K562 (cell line): ENCODE measurements at regions not wholly inside any gene's neighbourhood (a gene's known extent, or its start where the extent isn't known, plus 50 kb on each side); places are given as distances from the start of the nearest gene placed in this dataset.

Source experiments
- ATAC-seq: fragments of 200-7000 bp; cut with Tn5 transposase; 3 replicates; pipeline ENCODE4 v1.9.1; 2020; ENCODE audit warnings: moderate library complexity
- BruUV-seq: library from RNA; stranded (reverse); fragments of 400-500 nt; replicated peaks from 2 replicates; lab custom pipeline; 2021; lab: Mats Ljungman, UMichigan
- CTCF ChIA-PET: fragments of 300-600 bp; formaldehyde crosslinking; extraction: SDS; loops from one replicate; lab custom pipeline; 2021; ENCODE audit warnings: low intra/inter-chr PET ratio; lab: Yijun Ruan, JAX
- POLR2A ChIA-PET: fragments of 300-600, 350-650 bp; sonication (Branson Sonifier 250); formaldehyde crosslinking; extraction: SDS; loops from one replicate; lab custom pipeline; 2021; ENCODE audit warnings: antibody characterized with exemption, inconsistent platforms; lab: Yijun Ruan, JAX
- DNase-seq, 4 experiments: peaks; one replicate each; pipeline versions ENCODE4 v3.0.0 to v3.0.0-alpha.2; 2011 to 2018; ENCODE audit warnings: low spot score in 3 of 4, mixed read lengths in 3 of 4; ENCODE audit errors: extremely low read depth in 1 of 4
- FAIRE-seq: peaks from 2 replicates; lab custom pipeline; 2011; peaks lifted over from hg19 to GRCh38; lab: Jason Lieb, UNC
- H2AFZ ChIP-seq: 2 replicates; pipeline ENCODE4 v1.6.0; 2011; ENCODE audit warnings: low read depth, low read length, control low read depth, inconsistent platforms
- H3K27ac ChIP-seq: fragments of 200-600 bp; 3 replicates; pipeline ENCODE4 v1.8.0; 2011; ENCODE audit warnings: low read depth, mild to moderate bottlenecking, control low read depth, inconsistent platforms, low read length, moderate library complexity, mixed read lengths; ENCODE audit errors: extremely low read depth
- H3K27me3 ChIP-seq, 2 experiments: fragments of 300-600 bp in 1 of 2; 2 replicates in 1 of 2; 3 replicates in 1 of 2; pipeline versions ENCODE4 v1.6.0 to v1.8.0; 2011; ENCODE audit warnings: inconsistent platforms in 2 of 2, low read length in 2 of 2, mild to moderate bottlenecking in 1 of 2, mixed read lengths in 1 of 2, moderate library complexity in 1 of 2; ENCODE audit not compliant: control insufficient read depth in 2 of 2, insufficient read depth in 2 of 2
- H3K36me3 ChIP-seq: fragments of 300-600 bp; 3 replicates; pipeline ENCODE4 v1.8.0; 2011; ENCODE audit warnings: mild to moderate bottlenecking, low read length, inconsistent platforms; ENCODE audit not compliant: control insufficient read depth, insufficient read depth
- H3K4me1 ChIP-seq, 2 experiments: fragments of 200-600 bp in 1 of 2; replicated peaks in 1 of 2; 2 replicates in 1 of 2; 3 replicates in 1 of 2; pipeline versions ENCODE4 v1.5.1 to v1.8.0; 2011; ENCODE audit warnings: inconsistent platforms in 2 of 2, low read length in 2 of 2, mild to moderate bottlenecking in 1 of 2, mixed read lengths in 1 of 2, moderate library complexity in 1 of 2; ENCODE audit not compliant: control insufficient read depth in 2 of 2, insufficient read depth in 2 of 2
- H3K4me2 ChIP-seq: 2 replicates; pipeline ENCODE4 v1.6.1; 2011; ENCODE audit warnings: low read length, control low read depth, inconsistent platforms, mixed read lengths; ENCODE audit not compliant: insufficient read depth
- H3K4me3 ChIP-seq: fragments of 200-600 bp; sonication (generic), shearing (Covaris generic); 2 replicates; pipeline ENCODE4 v1.5.1; 2016; ENCODE audit warnings: control low read depth, inconsistent platforms
- H3K79me2 ChIP-seq: fragments of 200-600 bp; 3 replicates; pipeline ENCODE4 v1.8.0; 2011; ENCODE audit warnings: low read length, inconsistent platforms; ENCODE audit not compliant: control insufficient read depth, insufficient read depth
- H3K9ac ChIP-seq, 2 experiments: 2 replicates each; pipeline versions ENCODE4 v1.6.0 to v1.6.1; 2011; ENCODE audit warnings: low read depth in 2 of 2, low read length in 2 of 2, control low read depth in 1 of 2, inconsistent platforms in 1 of 2, mild to moderate bottlenecking in 1 of 2, mixed read lengths in 1 of 2; ENCODE audit not compliant: insufficient read depth in 1 of 2
- H3K9me1 ChIP-seq: one replicate; pipeline ENCODE4 v1.6.0; 2011; ENCODE audit warnings: inconsistent platforms, mild to moderate bottlenecking, low read length, moderate library complexity; ENCODE audit not compliant: control insufficient read depth, insufficient read depth
- H3K9me3 ChIP-seq: replicated peaks from 2 replicates; pipeline ENCODE4 v1.5.1; 2011; ENCODE audit warnings: low read depth, low read length, inconsistent platforms; ENCODE audit not compliant: control insufficient read depth, insufficient read depth
- H4K20me1 ChIP-seq: replicated peaks from 2 replicates; pipeline ENCODE4 v1.6.1; 2011; ENCODE audit warnings: low read length, inconsistent platforms, mixed read lengths; ENCODE audit not compliant: control insufficient read depth, insufficient read depth
- FOXA3 ChIP-seq, 2 experiments: fragments of 450-650 bp in 1 of 2; sonication (generic) in 1 of 2; formaldehyde crosslinking; IDR thresholded peaks in 1 of 2; conservative IDR thresholded peaks in 1 of 2; 2 replicates each; pipeline versions ENCODE4 v1.4.0 to v1.8.0; 2020 to 2022; ENCODE audit warnings: mild to moderate bottlenecking in 2 of 2, missing genetic modification reagents in 1 of 2
- ZBTB34 ChIP-seq: fragments of 250-450 bp; sonication (Bioruptor Pico); IDR thresholded peaks from 2 replicates; pipeline ENCODE4 v1.8.0; 2021; ENCODE audit warnings: mild to moderate bottlenecking, moderate library complexity
- ZBTB7A ChIP-seq: IDR thresholded peaks from 2 replicates; pipeline ENCODE4 v1.6.1; 2011; ENCODE audit warnings: low read depth, mild to moderate bottlenecking, low read length, moderate library complexity, borderline replicate concordance; ENCODE audit not compliant: control insufficient read depth
- ZNF589 ChIP-seq: fragments of 200-800 bp; sonication (Bioruptor generic); IDR thresholded peaks from 2 replicates; pipeline ENCODE4 v1.6.1; 2016; ENCODE audit warnings: low read depth, missing genetic modification characterization, missing compliant biosample characterization
- WGBS: fragments of 100-300 bp; shearing (Covaris generic); methylation state at CpG from one replicate; pipeline ENCODE4 v1.1.6; 2016; ENCODE audit warnings: low coverage, mixed read lengths; ENCODE audit not compliant: insufficient coverage; ENCODE audit errors: missing lambda C conversion rate; 5-methylcytosine and 5-hydroxymethylcytosine counted together
- in situ Hi-C: fragments of 300-500 bp; cut with MboI; formaldehyde crosslinking; loops from 4 replicates; pipeline ENCODE4 v1.15.0; 2018; ENCODE audit warnings: inconsistent platforms, mixed read lengths
- intact Hi-C: fragments of 100-400 bp; cut with micrococcal nuclease; formaldehyde crosslinking; loops from 2 replicates; pipeline ENCODE4 v1.14.2; 2022

GRCh38 chr16:64481497-64481896, 640.4 kb downstream of the CDH11 start:
- Histone ChIP-seq H3K9me1 (no peaks in the 10 kb centered on the region), H3K9me3 (no peaks in the 10 kb centered on the region), H3K4me2 (no peak overlapping the region), H3K4me3 (no peak overlapping the region), H4K20me1 (no peaks in the 10 kb centered on the region), H3K4me1 (no peaks in the 10 kb centered on the region), H3K36me3 (no peaks in the 10 kb centered on the region), H3K27me3 (no peaks in the 10 kb centered on the region), H3K27ac (no peak overlapping the region), H3K79me2 (no peaks in the 10 kb centered on the region), H3K9ac (no peak overlapping the region), H2AFZ (no peak overlapping the region)
- FAIRE-seq (no peak), ATAC-seq (no peak), DNase-seq (no peak)
- 0% methylated on average over 2 of the region's 2 CpGs for WGBS
- no TSS peak for BruUV-seq
- TF ChIP-seq FOXA3 (CRISPR knock-in tag; conservative IDR thresholded peaks at IDR 0.05 in 1 of 2, IDR thresholded peaks at IDR 0.05 in 1 of 2) (no peak), ZNF589 (no peak), ZBTB7A (no peak), ZBTB34 (CRISPR knock-in tag) (no peak)
- in situ Hi-C loops (no loop called here), intact Hi-C loops (no loop called here)
- POLR2A ChIA-PET: no interaction called here
- CTCF ChIA-PET: no interaction called here
